ENCODE measurements at regions not wholly inside any gene's neighbourhood (a gene's known extent, or its start where the extent isn't known, plus 50 kb on each side); places are given as distances from the start of the nearest gene placed in this dataset.

DNA sequence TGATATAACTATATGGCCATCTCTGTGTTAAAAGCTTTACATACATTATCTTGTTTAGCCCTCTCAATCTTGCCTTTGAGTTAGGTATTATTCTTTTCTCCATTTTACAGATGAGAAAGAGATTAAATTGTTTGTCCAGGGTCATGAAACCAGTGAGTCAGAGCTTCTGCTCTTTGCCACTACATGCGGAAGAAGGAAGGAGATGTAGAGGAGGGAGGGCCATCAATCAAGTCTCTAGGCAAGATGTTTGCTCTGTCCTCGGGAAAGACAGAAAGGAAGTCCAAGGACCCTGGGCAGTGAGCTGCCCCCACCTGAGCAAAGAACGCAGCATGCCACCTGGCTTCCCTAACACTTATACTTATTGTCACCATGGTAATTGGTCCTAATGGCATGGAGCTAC lies 133.7 kb upstream of the IL1RAPL2 start:
- TF ChIP-seq POLR2A (IDR thresholded peaks at IDR 0.05) = no peak
- TF ChIP-seq, protein P1, sequence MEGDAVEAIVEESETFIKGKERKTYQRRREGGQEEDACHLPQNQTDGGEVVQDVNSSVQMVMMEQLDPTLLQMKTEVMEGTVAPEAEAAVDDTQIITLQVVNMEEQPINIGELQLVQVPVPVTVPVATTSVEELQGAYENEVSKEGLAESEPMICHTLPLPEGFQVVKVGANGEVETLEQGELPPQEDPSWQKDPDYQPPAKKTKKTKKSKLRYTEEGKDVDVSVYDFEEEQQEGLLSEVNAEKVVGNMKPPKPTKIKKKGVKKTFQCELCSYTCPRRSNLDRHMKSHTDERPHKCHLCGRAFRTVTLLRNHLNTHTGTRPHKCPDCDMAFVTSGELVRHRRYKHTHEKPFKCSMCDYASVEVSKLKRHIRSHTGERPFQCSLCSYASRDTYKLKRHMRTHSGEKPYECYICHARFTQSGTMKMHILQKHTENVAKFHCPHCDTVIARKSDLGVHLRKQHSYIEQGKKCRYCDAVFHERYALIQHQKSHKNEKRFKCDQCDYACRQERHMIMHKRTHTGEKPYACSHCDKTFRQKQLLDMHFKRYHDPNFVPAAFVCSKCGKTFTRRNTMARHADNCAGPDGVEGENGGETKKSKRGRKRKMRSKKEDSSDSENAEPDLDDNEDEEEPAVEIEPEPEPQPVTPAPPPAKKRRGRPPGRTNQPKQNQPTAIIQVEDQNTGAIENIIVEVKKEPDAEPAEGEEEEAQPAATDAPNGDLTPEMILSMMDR (IDR thresholded peaks at IDR 0.05) = no peak

All from suprapubic skin (tissue), 3 donors.